ENCODE measurements at regions not wholly inside any gene's neighbourhood (a gene's known extent, or its start where the extent isn't known, plus 50 kb on each side); places are given as distances from the start of the nearest gene placed in this dataset.

- H3K27me3 ChIP-seq (ENCODE audit: control insufficient read depth in 2 of 2, insufficient read depth in 2 of 2, low read length in 2 of 2) = no peaks in the 10 kb centered on the region
- no peaks in the 10 kb centered on the region for H4K20me1 ChIP-seq (replicated peaks; ENCODE audit: control insufficient read depth, extremely low read depth, insufficient read depth, low read length)
- FAIRE-seq (no peak), DNase-seq (ENCODE audit: low read depth, low spot score) (no peak)
- ChIA-PET POLR2A (no interaction called here), CTCF (interaction anchor here (0.9 kb wide), 1 partner anchor 18 kb away, joined by 3 read pairs; no protein-coding TSS in a partner anchor)
- no peak overlapping the region for H3K9ac ChIP-seq (replicated peaks; ENCODE audit: extremely low read depth, insufficient read depth, low read length)
- no peaks in the 10 kb centered on the region for H3K9me3 ChIP-seq (replicated peaks; ENCODE audit: control insufficient read depth, insufficient read depth, low read length)
- H3K9me1 ChIP-seq (replicated peaks; ENCODE audit: control insufficient read depth, extremely low read depth, insufficient read depth, low read length) = no peaks in the 10 kb centered on the region
- no peak overlapping the region for H3K4me3 ChIP-seq (replicated peaks in 1 of 3; ENCODE audit: insufficient read depth in 1 of 3, low read depth in 1 of 3, low read length in 3 of 3)
- no peaks in the 10 kb centered on the region for H3K4me1 ChIP-seq (ENCODE audit: control insufficient read depth, extremely low read depth, insufficient read depth, low read length)
- dilution Hi-C loops (cut with MboI; ENCODE audit: extremely low pct_ligation_motif_present, low sequenced_read_pairs) (no loop called here), intact Hi-C loops (cut with micrococcal nuclease) (no loop called here)
- no TSS peak for BruUV-seq (replicated peaks)
- no peak for TF ChIP-seq EZH2 (IDR thresholded peaks at IDR 0.05; ENCODE audit: borderline replicate concordance, low read depth, low read length, severe bottlenecking)
- no peak for TF ChIP-seq FOS (IDR thresholded peaks at IDR 0.05; ENCODE audit: borderline replicate concordance, insufficient read depth, low read length)
- no peak for TF ChIP-seq GATA2 (IDR thresholded peaks at IDR 0.05; ENCODE audit: insufficient read depth, insufficient read length, low read depth, low read length)
- TF ChIP-seq, protein P1, sequence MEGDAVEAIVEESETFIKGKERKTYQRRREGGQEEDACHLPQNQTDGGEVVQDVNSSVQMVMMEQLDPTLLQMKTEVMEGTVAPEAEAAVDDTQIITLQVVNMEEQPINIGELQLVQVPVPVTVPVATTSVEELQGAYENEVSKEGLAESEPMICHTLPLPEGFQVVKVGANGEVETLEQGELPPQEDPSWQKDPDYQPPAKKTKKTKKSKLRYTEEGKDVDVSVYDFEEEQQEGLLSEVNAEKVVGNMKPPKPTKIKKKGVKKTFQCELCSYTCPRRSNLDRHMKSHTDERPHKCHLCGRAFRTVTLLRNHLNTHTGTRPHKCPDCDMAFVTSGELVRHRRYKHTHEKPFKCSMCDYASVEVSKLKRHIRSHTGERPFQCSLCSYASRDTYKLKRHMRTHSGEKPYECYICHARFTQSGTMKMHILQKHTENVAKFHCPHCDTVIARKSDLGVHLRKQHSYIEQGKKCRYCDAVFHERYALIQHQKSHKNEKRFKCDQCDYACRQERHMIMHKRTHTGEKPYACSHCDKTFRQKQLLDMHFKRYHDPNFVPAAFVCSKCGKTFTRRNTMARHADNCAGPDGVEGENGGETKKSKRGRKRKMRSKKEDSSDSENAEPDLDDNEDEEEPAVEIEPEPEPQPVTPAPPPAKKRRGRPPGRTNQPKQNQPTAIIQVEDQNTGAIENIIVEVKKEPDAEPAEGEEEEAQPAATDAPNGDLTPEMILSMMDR (IDR thresholded peaks at IDR 0.05; ENCODE audit: extremely low read depth in 1 of 2, insufficient read depth in 1 of 2, low read depth in 1 of 2, low read length in 2 of 2) = no peak
- TF ChIP-seq JUN (IDR thresholded peaks at IDR 0.05; ENCODE audit: borderline replicate concordance, insufficient read depth, insufficient read length, low read depth) = no peak
- no peak overlapping the region for H3K4me2 ChIP-seq (ENCODE audit: insufficient read depth, low read length)
- H3K79me2 ChIP-seq (ENCODE audit: control insufficient read depth, insufficient read depth, low read length) = no peaks in the 10 kb centered on the region
- H2AFZ ChIP-seq (ENCODE audit: low read depth, low read length) = no peak overlapping the region
- no peak overlapping the region for H3K27ac ChIP-seq (ENCODE audit: insufficient read depth, low read depth, low read length)
- H3K36me3 ChIP-seq (ENCODE audit: control insufficient read depth in 2 of 2, extremely low read depth in 1 of 2, insufficient read depth in 2 of 2, low read length in 2 of 2) = no peaks in the 10 kb centered on the region
Measured at GRCh38 chr7:344608-344994, 54.6 kb downstream of the FOXL3 start.

Measured in endothelial cell of umbilical vein (primary cell).